ENCODE measurements at regions not wholly inside any gene's neighbourhood (a gene's known extent, or its start where the extent isn't known, plus 50 kb on each side); places are given as distances from the start of the nearest gene placed in this dataset.

DNA sequence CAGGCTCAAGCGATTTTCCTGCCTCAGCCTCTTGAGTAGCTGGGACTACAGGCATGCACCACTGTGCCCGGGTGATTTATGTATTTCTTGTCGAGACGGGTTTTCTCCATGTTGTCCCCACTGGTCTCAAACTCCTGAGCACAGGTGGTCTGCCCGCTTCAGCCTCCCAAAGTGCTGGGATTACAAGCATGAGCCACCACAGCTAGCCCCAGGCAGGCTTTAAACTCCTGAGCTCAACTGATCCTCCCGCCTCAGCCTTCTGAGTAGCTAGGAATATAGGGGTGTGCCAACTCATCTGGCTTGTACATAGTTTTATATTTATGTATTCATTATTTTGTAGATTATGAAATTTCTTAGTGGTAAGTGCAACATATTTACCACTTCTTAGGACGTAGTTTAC lies 198.8 kb upstream of the MCTP2 start:
- no peaks in the 10 kb centered on the region for H3K4me1 Mint-ChIP-seq (ENCODE audit: low read depth)
- no peak overlapping the region for H3K4me3 Mint-ChIP-seq

DNA sequence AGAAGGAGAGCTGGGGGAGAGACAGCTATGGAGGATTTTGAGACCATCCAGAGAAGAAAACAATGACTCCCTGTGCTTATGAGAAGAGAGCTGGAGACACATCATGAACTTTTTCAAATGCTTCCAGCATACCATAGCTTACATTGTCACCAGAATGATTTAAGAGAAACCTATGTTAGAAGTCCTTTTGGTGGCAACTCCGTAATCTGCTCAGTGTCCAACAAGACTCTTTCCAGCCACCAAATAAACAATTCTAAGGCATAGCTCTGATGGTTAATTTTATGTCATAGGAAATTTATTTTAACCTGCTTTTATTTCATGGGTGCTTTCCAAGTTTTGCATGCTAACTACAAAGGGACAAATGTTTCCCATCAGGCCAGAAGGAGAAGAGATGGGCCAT lies 200.3 kb upstream of the MCTP2 start:
- Mint-ChIP-seq H3K27me3 (peaks cover 7% of the 10 kb centered on the region), H3K9me3 (no peaks in the 10 kb centered on the region), H3K4me3 (no peak overlapping the region), H3K27ac (no peak overlapping the region), H3K36me3 (ENCODE audit: low read depth) (no peaks in the 10 kb centered on the region), H3K4me1 (ENCODE audit: low read depth) (no peaks in the 10 kb centered on the region)
- intact Hi-C loops (cut with micrococcal nuclease) = no loop called here
- ChIA-PET CTCF (no interaction called here), POLR2A (no interaction called here)
- DNase-seq = no peak
- TF ChIP-seq, protein P1, sequence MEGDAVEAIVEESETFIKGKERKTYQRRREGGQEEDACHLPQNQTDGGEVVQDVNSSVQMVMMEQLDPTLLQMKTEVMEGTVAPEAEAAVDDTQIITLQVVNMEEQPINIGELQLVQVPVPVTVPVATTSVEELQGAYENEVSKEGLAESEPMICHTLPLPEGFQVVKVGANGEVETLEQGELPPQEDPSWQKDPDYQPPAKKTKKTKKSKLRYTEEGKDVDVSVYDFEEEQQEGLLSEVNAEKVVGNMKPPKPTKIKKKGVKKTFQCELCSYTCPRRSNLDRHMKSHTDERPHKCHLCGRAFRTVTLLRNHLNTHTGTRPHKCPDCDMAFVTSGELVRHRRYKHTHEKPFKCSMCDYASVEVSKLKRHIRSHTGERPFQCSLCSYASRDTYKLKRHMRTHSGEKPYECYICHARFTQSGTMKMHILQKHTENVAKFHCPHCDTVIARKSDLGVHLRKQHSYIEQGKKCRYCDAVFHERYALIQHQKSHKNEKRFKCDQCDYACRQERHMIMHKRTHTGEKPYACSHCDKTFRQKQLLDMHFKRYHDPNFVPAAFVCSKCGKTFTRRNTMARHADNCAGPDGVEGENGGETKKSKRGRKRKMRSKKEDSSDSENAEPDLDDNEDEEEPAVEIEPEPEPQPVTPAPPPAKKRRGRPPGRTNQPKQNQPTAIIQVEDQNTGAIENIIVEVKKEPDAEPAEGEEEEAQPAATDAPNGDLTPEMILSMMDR (IDR thresholded peaks at IDR 0.05) = no peak
- ATAC-seq = no peak

More for the DNA sequence above, 198.8 kb upstream of the MCTP2 start:
- ATAC-seq (no peak), DNase-seq (no peak)
- intact Hi-C loops (cut with micrococcal nuclease) = no loop called here
- POLR2A ChIA-PET = interaction anchor here (0.5 kb wide), 1 partner anchor 212 kb away, joined by 3 read pairs; no protein-coding TSS in a partner anchor
- Mint-ChIP-seq H3K36me3 (ENCODE audit: low read depth) (no peaks in the 10 kb centered on the region), H3K9me3 (no peaks in the 10 kb centered on the region), H3K27ac (no peak overlapping the region), H3K27me3 (peaks cover 8% of the 10 kb centered on the region)
- CTCF ChIA-PET = no interaction called here
- TF ChIP-seq, protein P1 (IDR thresholded peaks at IDR 0.05) = no peak

DNA sequence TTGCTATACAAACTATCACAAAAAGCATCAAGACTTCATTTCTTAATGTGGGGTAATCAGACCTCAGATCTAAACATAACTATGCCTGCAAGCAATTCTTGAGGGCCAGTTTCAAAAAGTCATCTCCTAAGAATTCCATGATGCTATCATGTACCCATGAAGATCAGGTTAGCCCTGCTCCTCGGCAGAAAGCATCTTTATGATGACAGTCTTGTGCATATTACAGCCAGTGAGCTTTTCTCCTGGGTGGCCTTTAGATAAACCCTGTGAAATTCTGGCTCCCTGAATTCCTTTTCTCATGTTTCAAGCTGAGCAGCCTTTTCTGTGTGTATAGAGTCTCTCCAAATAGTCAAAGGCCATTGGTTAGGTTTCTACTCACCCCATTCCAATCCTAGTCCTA lies 201.9 kb upstream of the MCTP2 start:
- DNase-seq = no peak
- H3K36me3 Mint-ChIP-seq (ENCODE audit: low read depth) = no peaks in the 10 kb centered on the region
- H3K27ac Mint-ChIP-seq = no peak overlapping the region
- H3K4me1 Mint-ChIP-seq (ENCODE audit: low read depth) = no peaks in the 10 kb centered on the region
- intact Hi-C loops (cut with micrococcal nuclease) = no loop called here
- POLR2A ChIA-PET = no interaction called here
- no peak for ATAC-seq
- H3K4me3 Mint-ChIP-seq = no peak overlapping the region
- TF ChIP-seq, protein P1 (IDR thresholded peaks at IDR 0.05) = no peak
- peaks cover 14% of the 10 kb centered on the region for H3K27me3 Mint-ChIP-seq
- CTCF ChIA-PET = no interaction called here
- H3K9me3 Mint-ChIP-seq = no peaks in the 10 kb centered on the region

DNA sequence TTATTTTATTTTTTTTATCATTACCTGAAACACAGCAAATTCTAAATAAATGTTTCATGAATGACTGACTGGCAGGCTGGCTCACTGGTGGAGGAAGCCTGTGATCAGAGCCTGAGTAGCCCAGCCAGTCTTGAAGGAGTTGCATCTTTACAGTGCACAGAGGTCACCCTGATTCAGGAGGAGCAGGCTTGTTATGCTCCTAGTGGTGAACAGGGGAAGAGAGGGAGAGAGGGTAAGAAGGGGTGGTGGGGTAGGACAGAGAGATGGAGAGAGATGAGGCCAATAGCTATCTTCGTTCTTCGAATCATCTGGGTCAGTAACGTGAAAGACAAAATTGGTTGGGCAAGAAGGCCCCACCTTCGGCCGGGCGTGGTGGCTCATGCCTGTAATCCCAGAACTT lies 202.6 kb upstream of the MCTP2 start:
- no peaks in the 10 kb centered on the region for H3K36me3 Mint-ChIP-seq (ENCODE audit: low read depth)
- H3K4me1 Mint-ChIP-seq (ENCODE audit: low read depth) = no peaks in the 10 kb centered on the region
- no peaks in the 10 kb centered on the region for H3K9me3 Mint-ChIP-seq
- H3K27me3 Mint-ChIP-seq = peaks cover 11% of the 10 kb centered on the region
- TF ChIP-seq, protein P1 (IDR thresholded peaks at IDR 0.05) = no peak
- ATAC-seq = no peak
- ChIA-PET POLR2A (no interaction called here), CTCF (no interaction called here)
- H3K4me3 Mint-ChIP-seq = no peak overlapping the region
- H3K27ac Mint-ChIP-seq = no peak overlapping the region
- DNase-seq = no peak
- intact Hi-C loops (cut with micrococcal nuclease) = no loop called here

DNA sequence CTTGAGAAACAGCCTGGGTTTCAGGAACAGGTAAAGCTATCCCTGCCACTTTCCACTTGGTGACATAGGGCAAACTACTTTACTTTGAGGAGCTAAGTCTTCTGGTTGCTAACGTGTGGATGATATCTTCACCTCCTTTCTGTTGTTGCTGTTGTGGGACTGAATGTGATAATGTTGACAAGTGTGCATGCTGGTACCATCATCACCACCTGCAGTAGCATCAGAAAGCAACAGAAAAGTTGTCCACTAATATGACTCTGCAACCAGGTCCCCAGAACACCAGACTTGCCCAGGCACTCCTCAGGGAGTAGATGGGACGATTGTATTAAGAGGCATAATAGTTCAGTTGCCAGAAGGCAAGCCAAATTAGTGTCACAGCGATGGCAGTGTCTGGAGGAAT lies 203.2 kb upstream of the MCTP2 start:
- intact Hi-C loops (cut with micrococcal nuclease) = no loop called here
- ATAC-seq = no peak
- Mint-ChIP-seq H3K36me3 (ENCODE audit: low read depth) (no peaks in the 10 kb centered on the region), H3K27ac (no peak overlapping the region), H3K9me3 (no peaks in the 10 kb centered on the region), H3K4me1 (ENCODE audit: low read depth) (no peaks in the 10 kb centered on the region), H3K4me3 (no peak overlapping the region), H3K27me3 (peaks cover 10% of the 10 kb centered on the region)
- TF ChIP-seq, protein P1 (IDR thresholded peaks at IDR 0.05) = no peak
- CTCF ChIA-PET = no interaction called here
- POLR2A ChIA-PET = no interaction called here
- no peak for DNase-seq
